Retina (tissue), 1 donor: ENCODE measurements at regions not wholly inside any gene's neighbourhood (a gene's known extent, or its start where the extent isn't known, plus 50 kb on each side); places are given as distances from the start of the nearest gene placed in this dataset.
"Not testable (repeated sequence)": the region's sequence is repeated elsewhere in the genome, so short reads cannot be mapped to it uniquely, and the experiment has no call there.

Source experiments
- DNase-seq: peaks from one replicate; pipeline ENCODE4 v3.0.0-alpha.2; 2016

GRCh38 chr1:94302497-94302896, 65.1 kb upstream of the ARHGAP29 start:
- DNase-seq: no peak

GRCh38 chr1:94301186-94301585, 63.8 kb upstream of the ARHGAP29 start:
- DNase-seq: no peak

- no peak for DNase-seq
Measured at GRCh38 chr1:94300731-94301130, 63.3 kb upstream of the ARHGAP29 start.

GRCh38 chr1:94299627-94300553, 62.5 kb upstream of the ARHGAP29 start:
- no peak for DNase-seq

- no peak for DNase-seq
Measured at GRCh38 chr1:94298861-94299260, 61.5 kb upstream of the ARHGAP29 start.

- no peak for DNase-seq
Measured at GRCh38 chr1:94296018-94296417, 58.6 kb upstream of the ARHGAP29 start.

- not testable (repeated sequence) for DNase-seq
Measured at GRCh38 chr1:94292978-94293377, 55.6 kb upstream of the ARHGAP29 start.

GRCh38 chr1:94289244-94289643, 51.9 kb upstream of the ARHGAP29 start:
- DNase-seq: not testable (repeated sequence)
